Limb (tissue), 2 donors: ENCODE measurements at regions not wholly inside any gene's neighbourhood (a gene's known extent, or its start where the extent isn't known, plus 50 kb on each side); places are given as distances from the start of the nearest gene placed in this dataset.

ENCODE experiments used
- DNase-seq, 2 donors: peaks; one replicate each; pipeline ENCODE4 v3.0.0-alpha.2; 2016; ENCODE audit errors: extremely low spot score in 2 of 2

DNA sequence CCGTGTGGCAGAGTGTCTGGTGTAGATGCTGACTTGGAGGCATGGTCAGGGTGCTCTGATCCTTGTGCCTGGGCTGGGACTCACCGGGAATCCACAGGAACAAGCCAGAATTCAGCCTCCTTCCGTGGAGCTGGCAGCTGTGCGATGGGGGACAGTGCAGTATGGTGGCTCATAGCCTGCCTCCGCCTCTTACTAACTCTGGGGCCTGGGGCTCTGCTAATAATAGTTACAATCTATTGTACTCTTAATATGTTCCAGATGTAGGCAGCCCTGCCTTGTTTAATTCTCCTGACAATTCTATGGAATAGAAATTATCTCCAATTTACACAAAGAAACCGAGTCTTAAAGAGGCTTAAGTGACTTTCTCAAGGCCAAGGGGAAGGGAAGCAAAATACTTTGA lies 77.6 kb downstream of the PCDH1 start:
- DNase-seq, result peak in 1 of 2 donors; percentile 66

- no peak for DNase-seq
Measured at GRCh38 chr5:141799507-141800167, 78.6 kb downstream of the PCDH1 start.

DNA sequence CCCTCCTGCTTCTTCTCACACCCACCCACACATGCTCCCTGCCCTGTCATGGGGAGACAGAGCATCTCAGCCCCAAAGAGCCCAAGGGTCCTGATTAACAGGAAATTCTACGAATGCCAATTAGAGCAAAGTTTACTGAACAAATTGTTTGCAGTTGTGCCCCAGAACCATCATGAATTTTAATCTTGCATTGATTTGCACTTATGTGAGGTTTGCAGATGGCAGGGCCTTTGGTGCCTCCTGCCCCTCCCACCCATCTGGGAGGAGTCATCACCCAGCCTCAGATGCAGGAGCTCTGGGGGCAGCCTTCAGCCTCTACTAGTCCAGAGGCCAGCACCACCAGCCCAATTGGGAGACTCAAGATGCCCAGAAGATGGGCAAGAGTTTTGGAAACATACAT lies 80.8 kb downstream of the PCDH1 start:
- DNase-seq, result no peak

DNA sequence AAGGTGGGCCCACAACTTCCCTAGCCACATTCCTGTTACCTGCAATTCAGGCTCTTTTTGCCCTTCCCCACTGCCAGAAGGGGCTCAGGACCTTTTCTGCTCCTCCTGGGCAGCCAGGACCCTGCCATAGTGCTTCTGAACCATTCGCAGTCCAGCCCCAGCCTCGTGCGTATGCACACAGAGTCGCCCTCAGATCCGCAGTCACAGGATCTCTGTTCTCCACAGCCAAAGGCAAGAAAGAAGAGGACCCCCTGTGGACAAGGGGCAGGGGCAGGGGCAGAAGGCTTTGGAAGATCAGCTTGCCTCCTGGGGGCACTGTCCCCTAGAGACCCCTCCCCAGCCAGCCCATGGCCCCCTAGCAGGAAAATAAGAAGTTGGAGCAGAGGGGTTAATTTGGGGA lies 82.8 kb downstream of the PCDH1 start:
- no peak for DNase-seq

- DNase-seq, result no peak
Measured at GRCh38 chr5:141793881-141794280, 84.3 kb downstream of the PCDH1 start.

- no peak for DNase-seq
Measured at GRCh38 chr5:141793403-141793802, 84.8 kb downstream of the PCDH1 start.

DNA sequence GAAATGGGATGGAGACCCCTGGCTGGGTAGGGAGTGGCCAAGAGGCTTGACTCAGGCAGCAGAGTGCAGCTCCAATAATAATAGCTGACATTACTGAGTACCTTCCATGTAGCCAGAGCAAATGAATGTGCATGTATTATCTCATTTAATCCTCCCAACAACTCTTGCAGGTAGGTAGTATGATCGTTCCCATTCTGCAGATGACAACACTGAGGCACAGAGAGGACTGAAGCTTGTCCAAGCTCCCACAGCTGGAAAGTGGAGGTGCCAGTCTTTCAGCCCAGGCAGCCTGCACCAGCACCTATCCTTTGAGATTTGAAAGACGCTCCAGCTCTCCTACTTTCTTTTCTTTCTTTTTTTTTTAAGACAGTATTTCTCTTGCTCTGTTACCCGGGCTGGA lies 87.6 kb downstream of the PCDH1 start:
- no peak for DNase-seq

- DNase-seq, result no peak
Measured at GRCh38 chr5:141789330-141789729, 88.9 kb downstream of the PCDH1 start.

DNA sequence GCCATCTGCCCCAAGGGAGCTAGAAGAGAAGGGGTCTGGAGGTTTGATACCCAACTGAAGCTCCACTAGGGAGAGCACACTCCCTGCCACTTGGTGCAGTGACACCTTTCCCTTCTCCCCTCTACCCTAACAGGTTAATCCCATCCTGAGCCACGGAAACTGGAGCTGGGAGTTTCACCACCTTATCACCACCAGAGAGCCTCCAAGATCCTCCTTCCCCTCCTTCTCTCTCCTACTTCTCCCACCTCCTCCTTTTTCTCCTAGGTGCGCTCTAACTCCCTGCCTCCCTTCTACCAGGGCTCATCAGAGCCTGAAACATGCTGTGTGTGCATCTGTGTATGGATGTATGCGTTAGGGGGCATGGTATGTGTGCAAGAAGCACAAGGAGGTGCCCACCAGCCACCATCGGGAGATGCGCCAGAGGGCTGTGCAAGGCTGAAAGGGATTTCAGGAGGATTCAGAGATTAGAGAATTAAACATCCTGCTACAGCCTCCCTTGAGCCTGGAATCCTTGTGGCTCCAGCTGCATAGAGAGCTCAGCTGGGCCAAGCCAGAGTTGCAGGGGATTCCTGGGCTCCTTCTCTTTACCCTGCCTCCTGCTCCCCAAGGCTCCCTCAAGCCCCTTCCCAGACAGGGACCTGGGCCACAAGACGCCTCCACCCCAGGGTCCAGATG lies 89.8 kb downstream of the PCDH1 start:
- no peak for DNase-seq

DNA sequence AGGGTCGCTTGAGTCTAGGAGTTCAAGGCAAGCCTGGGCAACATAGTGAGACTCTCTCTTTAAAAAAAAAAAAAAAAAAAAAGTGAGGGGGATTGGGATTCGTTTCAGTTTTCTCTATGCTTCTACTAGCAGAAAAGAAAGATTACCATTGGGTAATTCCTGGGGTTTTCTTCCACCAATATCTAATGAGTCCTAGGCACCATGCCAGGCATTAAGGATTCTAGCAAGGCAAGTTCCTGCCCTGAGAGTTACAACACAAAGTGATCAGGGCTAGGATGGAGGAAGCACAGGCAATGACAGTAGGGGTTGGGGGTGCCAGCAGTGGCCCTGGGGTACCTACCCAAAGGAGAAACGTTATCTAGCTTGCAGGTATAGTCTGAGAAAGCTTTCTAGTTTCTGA lies 90.8 kb downstream of the PCDH1 start:
- no peak for DNase-seq

DNA sequence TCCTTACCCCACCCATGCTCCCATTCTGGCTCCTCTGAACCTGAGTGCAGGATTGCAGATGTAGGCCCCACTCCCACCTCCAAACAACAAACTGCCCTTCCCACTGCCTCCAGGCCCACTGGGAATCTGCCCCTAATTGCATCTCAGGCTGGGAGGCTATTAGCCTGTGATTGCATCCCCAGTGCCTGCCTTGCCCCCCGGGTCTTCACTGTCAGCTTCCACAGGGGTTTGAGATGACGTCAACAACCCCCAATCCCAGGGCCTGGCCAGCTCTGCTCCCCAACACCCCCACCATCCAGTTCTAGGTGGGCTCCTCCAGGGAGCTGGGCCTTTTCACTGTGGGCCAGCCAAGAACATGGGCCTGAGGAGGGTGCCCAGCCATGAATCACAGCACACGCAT lies 91.5 kb downstream of the PCDH1 start:
- DNase-seq, result no peak

DNA sequence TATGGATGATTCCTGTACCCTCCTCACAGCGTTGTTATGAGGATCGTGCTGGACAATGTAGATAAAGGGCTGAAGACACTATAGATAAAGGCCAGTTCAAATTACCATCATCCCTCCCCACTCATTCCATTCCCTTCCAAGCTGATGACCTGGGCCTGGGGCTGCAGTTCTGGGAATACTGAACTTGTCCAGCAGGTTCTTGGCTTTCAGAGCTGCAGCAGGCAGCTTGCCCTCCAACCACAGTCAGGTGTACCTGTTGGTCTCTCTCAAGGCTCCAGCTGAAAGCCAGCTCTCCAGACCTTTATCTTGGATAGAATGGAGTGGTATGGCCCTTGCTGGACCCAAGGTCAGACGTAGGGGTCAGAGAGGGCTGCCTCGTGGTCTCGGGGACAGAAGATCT lies 92.5 kb downstream of the PCDH1 start:
- no peak for DNase-seq

DNA sequence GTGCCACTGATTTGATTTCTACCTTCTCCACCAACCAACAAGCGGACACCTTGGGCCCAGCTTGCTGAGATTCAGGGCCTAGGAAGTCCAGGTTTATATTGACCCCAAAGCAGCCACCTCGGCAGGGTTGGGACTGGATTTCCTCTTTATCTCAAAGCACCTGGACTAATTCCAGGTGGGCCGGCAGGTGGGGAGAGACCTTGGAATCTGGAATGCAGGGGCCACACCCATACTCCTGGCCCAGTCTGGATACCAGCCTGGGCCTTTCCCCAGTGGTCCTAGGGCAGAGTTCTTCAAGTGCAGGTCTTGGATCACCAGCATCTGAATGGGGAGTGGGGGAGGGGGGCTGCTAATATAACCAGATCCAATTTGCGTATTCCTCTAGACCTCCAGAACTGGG lies 93.1 kb downstream of the PCDH1 start:
- DNase-seq, result no peak

DNA sequence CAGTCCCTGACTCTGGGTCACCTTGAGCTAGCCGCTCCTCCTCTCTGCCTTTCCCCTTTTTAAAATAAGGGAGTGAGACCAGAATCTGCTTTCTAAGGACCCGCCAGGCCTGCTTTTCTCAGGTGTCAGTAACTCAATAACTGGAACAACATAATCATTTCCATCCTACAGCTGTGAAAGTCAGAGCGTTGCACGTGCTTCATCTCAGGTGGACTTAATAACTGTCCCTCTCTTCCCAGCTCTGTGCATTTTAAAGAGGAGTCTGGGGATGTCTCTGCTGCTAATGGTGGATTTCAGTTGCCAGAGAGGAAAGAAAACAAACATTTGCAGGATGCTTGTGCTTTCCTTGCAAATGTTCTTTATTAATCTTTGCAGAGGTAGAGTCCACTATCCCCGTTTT lies 93.7 kb downstream of the PCDH1 start:
- DNase-seq, result no peak

DNA sequence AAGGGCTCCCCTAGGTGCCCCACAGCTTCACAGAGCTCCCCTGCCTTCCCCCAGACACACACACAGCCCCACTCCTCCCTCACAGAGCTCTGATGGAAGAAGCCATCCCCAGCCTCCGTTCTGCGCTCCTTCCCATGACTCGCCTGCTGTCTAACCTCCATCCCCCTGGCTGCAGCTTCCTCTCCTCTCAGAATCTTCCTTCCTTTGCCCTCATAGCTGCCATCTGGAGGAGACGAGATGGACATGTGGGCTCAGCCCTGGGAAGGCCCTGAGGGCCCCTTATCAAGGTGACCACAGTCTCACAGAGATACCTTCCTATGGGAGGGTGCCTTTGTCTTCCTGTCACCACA lies 94.3 kb downstream of the PCDH1 start:
- no peak for DNase-seq

- DNase-seq, result peak in 1 of 2 donors; percentile 53
Measured at GRCh38 chr5:141783005-141783946, 94.9 kb downstream of the PCDH1 start.

- DNase-seq, result no peak
Measured at GRCh38 chr5:141781910-141782309, 96.3 kb downstream of the PCDH1 start.

- DNase-seq, result no peak
Measured at GRCh38 chr5:141780952-141781781, 97.0 kb downstream of the PCDH1 start.

DNA sequence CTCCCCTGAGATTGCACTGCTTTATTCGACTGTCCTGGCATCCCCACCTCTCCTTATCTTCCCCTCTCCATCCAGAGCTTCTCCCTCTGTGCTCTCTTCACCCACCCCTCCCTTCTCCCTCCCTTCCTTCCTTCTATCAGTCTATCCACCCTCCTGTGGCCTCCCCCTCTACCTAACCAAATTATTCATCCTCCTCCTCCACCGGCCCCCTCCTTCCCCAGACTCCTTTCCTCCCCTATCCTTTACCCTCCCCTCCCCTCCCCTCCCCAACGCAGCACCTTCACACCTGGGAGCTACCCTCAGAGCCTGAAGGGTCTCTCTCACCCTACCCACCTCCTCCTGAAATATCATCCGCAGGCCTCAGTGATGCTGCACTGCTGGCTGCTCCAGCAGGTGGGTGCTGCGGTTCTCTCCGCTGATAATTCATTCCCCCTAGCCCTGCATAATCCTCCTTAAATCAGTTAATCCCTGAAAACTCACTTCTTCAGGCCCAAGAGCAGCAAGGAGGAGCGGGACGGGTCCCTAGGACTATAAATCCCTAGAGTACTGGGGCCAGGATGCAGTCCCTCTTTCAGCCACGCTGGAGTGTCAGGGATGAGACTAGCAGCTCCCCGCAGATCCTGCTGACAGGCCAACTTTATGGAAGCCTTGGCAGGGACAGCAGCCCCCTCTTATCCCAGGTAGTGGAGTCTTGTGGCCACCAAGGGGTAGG lies 97.8 kb downstream of the PCDH1 start:
- DNase-seq, result no peak

DNA sequence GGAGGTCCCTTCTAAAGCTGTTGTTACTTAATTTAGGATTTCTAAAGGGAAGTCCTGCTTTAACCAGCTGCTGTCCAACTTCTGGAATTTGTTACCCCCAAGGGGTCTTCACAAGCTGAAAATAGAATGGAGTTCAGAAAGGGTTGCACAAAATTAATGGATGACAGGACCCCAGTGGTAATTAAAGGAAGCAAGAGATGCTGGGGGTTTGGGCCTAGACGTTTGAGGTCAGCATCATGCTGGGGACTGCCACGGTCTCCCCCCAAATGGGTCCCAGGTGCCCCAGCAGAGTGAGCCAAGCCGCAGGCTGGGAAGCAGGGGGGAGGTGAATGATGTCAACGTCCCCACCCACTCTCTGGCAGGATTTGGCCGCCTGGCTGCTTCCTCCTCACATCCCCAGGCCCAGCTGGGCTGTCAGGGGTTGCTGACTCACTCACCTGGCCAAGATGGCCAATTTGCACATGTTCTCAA lies 97.5 kb upstream of the ARAP3 start:
- DNase-seq, result peak; percentile 33 to 67

- DNase-seq, result no peak
Measured at GRCh38 chr5:141778683-141779082, 96.7 kb upstream of the ARAP3 start.
